ENCODE measurements at regions not wholly inside any gene's neighbourhood (a gene's known extent, or its start where the extent isn't known, plus 50 kb on each side); places are given as distances from the start of the nearest gene placed in this dataset.

DNA sequence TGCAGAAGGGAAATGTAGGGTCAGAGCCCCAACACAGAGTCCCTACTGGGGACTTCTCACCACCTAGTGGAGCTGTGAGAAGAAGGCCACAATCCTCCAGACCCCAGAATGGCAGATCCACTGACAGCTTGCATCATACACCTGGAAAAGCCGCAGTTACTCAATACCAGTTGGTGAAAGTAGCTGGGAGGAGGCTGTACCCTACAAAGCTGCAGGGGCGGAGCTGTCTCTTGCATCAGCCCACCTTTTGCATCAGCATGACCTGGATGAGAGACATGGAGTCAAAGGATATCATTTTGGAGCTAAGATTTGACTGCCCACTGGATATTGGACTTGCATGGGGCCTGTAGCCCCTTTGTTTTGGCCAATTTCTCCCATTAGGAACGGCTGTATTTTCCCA is 237.3 kb downstream of the CALCRL start:
- Histone ChIP-seq H3K36me3 (ENCODE audit: control insufficient read depth in 2 of 2, insufficient read depth in 2 of 2, low read length in 1 of 2) (no peaks in the 10 kb centered on the region), H3K27me3 (ENCODE audit: control insufficient read depth in 2 of 2, insufficient read depth in 1 of 2, low read length in 1 of 2) (no peaks in the 10 kb centered on the region), H3K4me3 (ENCODE audit: low read length in 2 of 2) (no peak overlapping the region), H3K27ac (ENCODE audit: low read depth in 1 of 2, low read length in 1 of 2) (no peak overlapping the region), H3K9me3 (ENCODE audit: control insufficient read depth in 2 of 2, insufficient read depth in 1 of 2, low read length in 1 of 2) (no peaks in the 10 kb centered on the region), H3K4me1 (ENCODE audit: control insufficient read depth in 2 of 2, insufficient read depth in 2 of 2, low read length in 2 of 2) (no peaks in the 10 kb centered on the region)
- WGBS = 64% methylated on average over 3 of the region's 3 CpGs
- DNase-seq (ENCODE audit: low read depth in 6 of 9, low spot score in 9 of 9) = no peak

DNA sequence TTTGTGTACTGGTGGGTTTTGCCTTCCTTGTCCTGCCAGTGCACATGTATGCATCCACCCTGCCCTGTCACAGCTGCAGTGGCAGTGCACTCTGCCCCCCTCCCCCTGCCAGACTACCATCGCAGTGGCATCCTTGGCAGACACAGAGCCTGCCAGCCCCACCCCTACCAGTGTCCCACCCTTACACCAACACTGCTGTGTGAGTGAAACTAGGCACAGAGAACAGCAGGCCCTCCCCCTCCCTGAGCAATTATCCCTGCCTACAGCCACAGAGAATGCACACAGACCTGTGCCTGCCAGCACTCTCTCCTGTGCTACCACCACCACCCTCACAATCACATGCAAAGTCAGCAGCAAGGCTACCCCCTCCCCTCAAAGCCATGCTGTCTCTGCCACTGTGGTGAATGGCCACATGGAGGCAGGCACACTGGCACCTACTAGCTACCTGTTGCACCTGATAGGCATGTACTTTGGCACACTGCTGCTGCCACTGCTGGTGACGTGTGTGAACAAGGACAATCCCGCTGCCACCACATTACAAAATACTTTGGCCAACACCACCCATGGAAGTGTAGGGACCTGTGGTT is 239.8 kb downstream of the CALCRL start:
- Histone ChIP-seq H3K27ac (ENCODE audit: low read depth in 1 of 2, low read length in 1 of 2) (no peak overlapping the region), H3K4me3 (ENCODE audit: low read length in 2 of 2) (no peak overlapping the region), H3K27me3 (ENCODE audit: control insufficient read depth in 2 of 2, insufficient read depth in 1 of 2, low read length in 1 of 2) (no peaks in the 10 kb centered on the region), H3K9me3 (ENCODE audit: control insufficient read depth in 2 of 2, insufficient read depth in 1 of 2, low read length in 1 of 2) (no peaks in the 10 kb centered on the region), H3K4me1 (ENCODE audit: control insufficient read depth in 2 of 2, insufficient read depth in 2 of 2, low read length in 2 of 2) (no peaks in the 10 kb centered on the region), H3K36me3 (ENCODE audit: control insufficient read depth in 2 of 2, insufficient read depth in 2 of 2, low read length in 1 of 2) (no peaks in the 10 kb centered on the region)
- no peak for DNase-seq (ENCODE audit: low read depth in 6 of 9, low spot score in 9 of 9)
- 95% methylated on average over 3 of the region's 3 CpGs for WGBS

DNA sequence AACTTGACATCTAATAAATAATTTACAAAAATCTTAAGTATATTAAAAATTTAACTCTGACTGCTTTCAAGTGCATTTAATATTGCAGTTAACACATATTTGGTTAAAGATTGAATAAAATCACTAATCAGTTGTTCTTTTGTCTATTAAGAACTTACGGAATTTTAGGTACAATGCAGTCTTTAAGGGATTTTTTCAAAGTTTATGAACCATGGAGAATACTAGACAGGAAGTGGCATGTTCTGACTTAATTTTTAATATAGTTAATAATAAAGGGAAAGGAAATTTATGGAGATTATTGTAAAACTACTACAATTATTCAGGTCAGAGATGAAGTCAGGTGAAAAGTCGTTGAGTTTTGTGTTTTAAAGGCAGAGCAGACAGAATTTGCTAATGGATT is 240.9 kb downstream of the CALCRL start:
- no peaks in the 10 kb centered on the region for H3K27me3 ChIP-seq (ENCODE audit: control insufficient read depth in 2 of 2, insufficient read depth in 1 of 2, low read length in 1 of 2)
- DNase-seq (ENCODE audit: low read depth in 6 of 9, low spot score in 9 of 9) = no peak
- H3K4me1 ChIP-seq (ENCODE audit: control insufficient read depth in 2 of 2, insufficient read depth in 2 of 2, low read length in 2 of 2) = no peaks in the 10 kb centered on the region
- H3K4me3 ChIP-seq (ENCODE audit: low read length in 2 of 2) = no peak overlapping the region
- no peak overlapping the region for H3K27ac ChIP-seq (ENCODE audit: low read depth in 1 of 2, low read length in 1 of 2)
- H3K36me3 ChIP-seq (ENCODE audit: control insufficient read depth in 2 of 2, insufficient read depth in 2 of 2, low read length in 1 of 2) = no peaks in the 10 kb centered on the region
- no peaks in the 10 kb centered on the region for H3K9me3 ChIP-seq (ENCODE audit: control insufficient read depth in 2 of 2, insufficient read depth in 1 of 2, low read length in 1 of 2)
- WGBS = 84% methylated on average over 2 of the region's 2 CpGs

DNA sequence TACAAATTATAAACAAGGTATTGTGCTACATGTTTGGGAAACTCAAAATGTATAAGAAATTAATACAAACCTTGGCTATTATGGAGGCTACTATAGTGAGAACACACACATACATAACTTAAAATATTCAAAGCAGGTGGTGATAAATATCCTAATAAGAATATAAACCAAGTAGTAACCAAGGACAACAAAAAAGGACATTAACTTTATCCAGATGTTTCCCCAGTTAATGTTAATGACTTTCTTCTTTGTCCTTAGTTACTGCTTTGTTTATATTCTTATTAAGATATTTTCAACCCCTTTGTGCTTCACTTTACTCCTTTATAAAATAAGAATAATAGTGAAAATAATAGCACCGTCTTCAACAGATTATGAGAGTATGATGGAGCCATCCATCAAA is 241.6 kb downstream of the CALCRL start:
- DNase-seq (ENCODE audit: low read depth in 6 of 9, low spot score in 9 of 9) = no peak
- no peaks in the 10 kb centered on the region for H3K4me1 ChIP-seq (ENCODE audit: control insufficient read depth in 2 of 2, insufficient read depth in 2 of 2, low read length in 2 of 2)
- no peak overlapping the region for H3K27ac ChIP-seq (ENCODE audit: low read depth in 1 of 2, low read length in 1 of 2)
- no peaks in the 10 kb centered on the region for H3K9me3 ChIP-seq (ENCODE audit: control insufficient read depth in 2 of 2, insufficient read depth in 1 of 2, low read length in 1 of 2)
- no peaks in the 10 kb centered on the region for H3K27me3 ChIP-seq (ENCODE audit: control insufficient read depth in 2 of 2, insufficient read depth in 1 of 2, low read length in 1 of 2)
- 95% methylated on average over 1 of the region's 1 CpG for WGBS
- no peaks in the 10 kb centered on the region for H3K36me3 ChIP-seq (ENCODE audit: control insufficient read depth in 2 of 2, insufficient read depth in 2 of 2, low read length in 1 of 2)
- no peak overlapping the region for H3K4me3 ChIP-seq (ENCODE audit: low read length in 2 of 2)

DNA sequence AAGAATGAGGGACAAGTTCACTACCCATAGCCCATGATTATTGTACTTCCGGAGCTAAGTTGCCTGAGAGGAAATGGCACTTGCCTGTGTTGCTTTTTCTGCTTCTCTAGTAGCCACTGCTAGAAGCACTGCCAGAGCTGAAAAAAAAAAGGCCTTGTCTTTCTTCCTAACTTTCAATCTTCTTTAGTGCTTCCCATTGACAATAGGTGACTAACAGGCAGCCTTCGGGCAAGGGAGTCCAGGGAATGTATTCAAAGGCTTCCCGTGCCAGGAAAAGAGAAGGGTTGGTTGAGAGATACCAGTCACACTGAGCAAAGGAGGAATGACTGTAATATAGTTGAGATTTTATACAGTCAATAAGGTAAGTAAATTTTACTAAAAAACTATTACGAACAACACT is 242.0 kb downstream of the CALCRL start:
- no peak overlapping the region for H3K4me3 ChIP-seq (ENCODE audit: low read length in 2 of 2)
- no peaks in the 10 kb centered on the region for H3K36me3 ChIP-seq (ENCODE audit: control insufficient read depth in 2 of 2, insufficient read depth in 2 of 2, low read length in 1 of 2)
- 89% methylated on average over 4 of the region's 4 CpGs for WGBS
- no peaks in the 10 kb centered on the region for H3K9me3 ChIP-seq (ENCODE audit: control insufficient read depth in 2 of 2, insufficient read depth in 1 of 2, low read length in 1 of 2)
- no peak for DNase-seq (ENCODE audit: low read depth in 6 of 9, low spot score in 9 of 9)
- H3K27ac ChIP-seq (ENCODE audit: low read depth in 1 of 2, low read length in 1 of 2) = no peak overlapping the region
- H3K4me1 ChIP-seq (ENCODE audit: control insufficient read depth in 2 of 2, insufficient read depth in 2 of 2, low read length in 2 of 2) = no peaks in the 10 kb centered on the region
- no peaks in the 10 kb centered on the region for H3K27me3 ChIP-seq (ENCODE audit: control insufficient read depth in 2 of 2, insufficient read depth in 1 of 2, low read length in 1 of 2)

DNA sequence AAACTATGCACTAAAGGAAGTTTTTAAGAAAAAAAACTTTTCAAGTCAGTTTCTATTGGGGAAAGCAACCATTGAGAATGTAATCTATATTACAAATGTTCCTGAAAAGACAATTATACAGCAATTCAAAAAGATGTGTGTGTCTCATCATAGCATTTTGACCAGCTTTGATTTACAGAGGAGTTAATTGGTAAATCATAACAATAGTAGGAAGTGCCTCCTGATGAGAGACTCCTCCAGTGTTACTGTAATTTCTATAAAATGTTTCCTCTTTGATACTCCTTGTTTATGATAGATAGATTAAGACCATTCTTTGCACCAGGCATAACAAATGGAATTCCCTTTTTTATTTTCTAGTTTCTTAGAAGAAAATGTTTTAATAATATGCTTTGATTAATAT is 249.9 kb downstream of the CALCRL start:
- no peak overlapping the region for H3K4me3 ChIP-seq (ENCODE audit: low read length in 2 of 2)
- H3K36me3 ChIP-seq (ENCODE audit: control insufficient read depth in 2 of 2, insufficient read depth in 2 of 2, low read length in 1 of 2) = no peaks in the 10 kb centered on the region
- H3K27me3 ChIP-seq (ENCODE audit: control insufficient read depth in 2 of 2, insufficient read depth in 1 of 2, low read length in 1 of 2) = no peaks in the 10 kb centered on the region
- H3K9me3 ChIP-seq (ENCODE audit: control insufficient read depth in 2 of 2, insufficient read depth in 1 of 2, low read length in 1 of 2) = no peaks in the 10 kb centered on the region
- H3K27ac ChIP-seq (ENCODE audit: low read depth in 1 of 2, low read length in 1 of 2) = no peak overlapping the region
- no peaks in the 10 kb centered on the region for H3K4me1 ChIP-seq (ENCODE audit: control insufficient read depth in 2 of 2, insufficient read depth in 2 of 2, low read length in 2 of 2)
- DNase-seq (ENCODE audit: low read depth in 6 of 9, low spot score in 9 of 9) = no peak

DNA sequence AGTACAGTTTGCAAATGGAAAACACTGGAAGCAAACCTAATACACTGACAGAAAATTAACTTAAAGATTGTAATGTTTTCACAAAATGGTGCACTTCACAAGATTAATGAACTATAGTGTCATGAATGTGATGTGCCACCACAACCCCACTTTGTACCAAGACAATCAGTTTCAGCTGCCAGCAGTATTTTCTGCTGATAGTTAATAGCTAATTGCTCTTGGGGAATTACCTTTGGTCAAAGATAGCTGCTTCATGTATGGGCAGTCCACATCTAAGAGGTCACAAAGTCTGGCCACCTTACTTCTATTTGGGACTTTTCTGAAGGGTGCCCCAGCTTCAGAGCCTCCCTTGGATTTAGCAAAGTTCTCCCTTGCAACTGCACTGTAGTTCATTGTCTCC is 254.0 kb downstream of the CALCRL start:
- Histone ChIP-seq H3K27ac (ENCODE audit: low read depth in 1 of 2, low read length in 1 of 2) (no peak overlapping the region), H3K9me3 (ENCODE audit: control insufficient read depth in 2 of 2, insufficient read depth in 1 of 2, low read length in 1 of 2) (no peaks in the 10 kb centered on the region), H3K4me3 (ENCODE audit: low read length in 2 of 2) (no peak overlapping the region), H3K4me1 (ENCODE audit: control insufficient read depth in 2 of 2, insufficient read depth in 2 of 2, low read length in 2 of 2) (no peaks in the 10 kb centered on the region), H3K27me3 (ENCODE audit: control insufficient read depth in 2 of 2, insufficient read depth in 1 of 2, low read length in 1 of 2) (no peaks in the 10 kb centered on the region), H3K36me3 (ENCODE audit: control insufficient read depth in 2 of 2, insufficient read depth in 2 of 2, low read length in 1 of 2) (no peaks in the 10 kb centered on the region)
- no peak for DNase-seq (ENCODE audit: low read depth in 6 of 9, low spot score in 9 of 9)

DNA sequence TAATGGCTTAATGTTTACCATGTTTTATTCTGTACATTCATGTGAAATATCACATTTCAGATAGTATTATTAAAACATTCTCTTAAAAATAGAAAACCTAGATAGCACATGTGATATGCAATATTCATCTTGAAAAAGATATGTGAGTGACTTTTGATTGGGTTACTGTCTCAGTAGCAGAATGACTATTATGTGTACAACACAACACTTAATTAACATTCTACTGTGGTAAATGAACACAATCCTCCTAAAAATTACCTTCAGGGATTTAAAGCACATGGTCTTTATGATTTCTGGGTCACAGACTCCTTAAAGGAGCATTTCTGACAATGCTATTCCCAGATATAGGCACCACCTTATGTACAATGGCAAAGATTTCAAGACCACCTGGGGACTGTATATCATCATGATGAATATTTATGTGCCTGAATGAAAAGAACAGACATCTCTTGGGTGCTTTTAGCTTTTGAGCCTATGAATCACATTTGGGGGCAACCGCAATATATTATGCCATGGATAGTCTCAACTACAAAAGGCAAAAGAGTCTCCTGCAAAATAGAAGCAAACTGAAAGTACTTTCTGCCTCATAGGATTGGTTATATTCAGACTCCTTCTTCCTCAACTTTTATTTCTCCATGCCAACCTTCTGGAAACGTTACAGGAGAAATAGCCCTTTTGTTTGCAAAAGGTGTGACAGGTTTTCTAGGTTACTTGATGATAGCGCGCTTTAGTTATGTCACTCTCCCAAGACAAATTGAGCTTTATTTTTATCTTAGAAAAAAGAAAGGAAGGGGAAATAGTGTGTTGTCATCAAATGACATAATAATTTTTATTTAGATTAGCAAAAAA is 259.0 kb downstream of the CALCRL start:
- DNase-seq (ENCODE audit: low read depth in 6 of 9, low spot score in 9 of 9) = no peak
- 90% methylated on average over 4 of the region's 4 CpGs for WGBS
- H3K27ac ChIP-seq (ENCODE audit: low read depth in 1 of 2, low read length in 1 of 2) = no peak overlapping the region
- H3K4me3 ChIP-seq (ENCODE audit: low read length in 2 of 2) = no peak overlapping the region
- no peaks in the 10 kb centered on the region for H3K27me3 ChIP-seq (ENCODE audit: control insufficient read depth in 2 of 2, insufficient read depth in 1 of 2, low read length in 1 of 2)
- no peaks in the 10 kb centered on the region for H3K9me3 ChIP-seq (ENCODE audit: control insufficient read depth in 2 of 2, insufficient read depth in 1 of 2, low read length in 1 of 2)
- H3K36me3 ChIP-seq (ENCODE audit: control insufficient read depth in 2 of 2, insufficient read depth in 2 of 2, low read length in 1 of 2) = no peaks in the 10 kb centered on the region
- no peaks in the 10 kb centered on the region for H3K4me1 ChIP-seq (ENCODE audit: control insufficient read depth in 2 of 2, insufficient read depth in 2 of 2, low read length in 2 of 2)

DNA sequence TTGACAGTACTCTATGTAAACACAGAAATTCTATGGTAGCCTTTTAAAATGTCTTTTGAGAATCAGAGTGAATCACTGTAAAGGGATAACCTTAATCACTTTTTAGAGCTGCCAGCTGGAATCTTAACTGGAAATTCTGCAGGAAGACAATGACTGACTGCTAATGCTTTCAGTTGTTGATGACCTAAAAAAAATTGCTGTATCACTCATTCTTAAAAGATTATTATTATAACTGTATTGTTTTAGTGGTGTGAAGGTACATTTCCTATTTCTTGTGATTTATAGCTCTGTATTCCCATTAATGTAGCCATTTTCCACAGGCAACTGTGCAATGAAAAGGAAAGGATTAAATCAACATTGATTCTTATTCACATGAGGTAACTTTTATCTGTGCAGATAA is 260.5 kb downstream of the CALCRL start:
- H3K36me3 ChIP-seq (ENCODE audit: control insufficient read depth in 2 of 2, insufficient read depth in 2 of 2, low read length in 1 of 2) = no peaks in the 10 kb centered on the region
- no peak overlapping the region for H3K27ac ChIP-seq (ENCODE audit: low read depth in 1 of 2, low read length in 1 of 2)
- no peak overlapping the region for H3K4me3 ChIP-seq (ENCODE audit: low read length in 2 of 2)
- no peaks in the 10 kb centered on the region for H3K4me1 ChIP-seq (ENCODE audit: control insufficient read depth in 2 of 2, insufficient read depth in 2 of 2, low read length in 2 of 2)
- DNase-seq (ENCODE audit: low read depth in 6 of 9, low spot score in 9 of 9) = no peak
- no peaks in the 10 kb centered on the region for H3K9me3 ChIP-seq (ENCODE audit: control insufficient read depth in 2 of 2, insufficient read depth in 1 of 2, low read length in 1 of 2)
- H3K27me3 ChIP-seq (ENCODE audit: control insufficient read depth in 2 of 2, insufficient read depth in 1 of 2, low read length in 1 of 2) = no peaks in the 10 kb centered on the region

All from thymus (tissue), 11 donors.